ENCODE measurements at regions not wholly inside any gene's neighbourhood (a gene's known extent, or its start where the extent isn't known, plus 50 kb on each side); places are given as distances from the start of the nearest gene placed in this dataset.
"Not testable (repeated sequence)": the region's sequence is repeated elsewhere in the genome, so short reads cannot be mapped to it uniquely, and the experiment has no call there.

- DNase-seq: no peak
Observed at GRCh38 chr11:28858076-28858475, 749.9 kb downstream of the METTL15 start.

DNA sequence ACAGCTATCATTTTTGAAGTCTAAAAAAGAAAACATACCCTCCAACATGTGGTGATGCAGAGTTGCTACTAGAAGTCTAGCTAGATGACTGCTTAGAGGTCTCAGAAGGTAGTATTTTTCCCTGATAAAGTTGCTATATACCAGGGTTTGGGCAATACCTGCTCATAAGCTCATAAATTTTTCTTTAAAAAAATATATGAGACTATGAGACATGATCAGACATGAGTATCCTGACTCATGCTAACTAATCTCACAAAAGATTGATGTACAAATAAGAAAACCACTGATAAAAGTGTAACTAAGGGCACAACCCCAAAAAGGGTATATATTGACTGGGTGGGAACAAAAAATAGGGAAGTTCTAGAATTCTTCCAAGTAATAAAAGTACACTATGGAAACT is 740.9 kb downstream of the METTL15 start:
- no peak for DNase-seq

DNA sequence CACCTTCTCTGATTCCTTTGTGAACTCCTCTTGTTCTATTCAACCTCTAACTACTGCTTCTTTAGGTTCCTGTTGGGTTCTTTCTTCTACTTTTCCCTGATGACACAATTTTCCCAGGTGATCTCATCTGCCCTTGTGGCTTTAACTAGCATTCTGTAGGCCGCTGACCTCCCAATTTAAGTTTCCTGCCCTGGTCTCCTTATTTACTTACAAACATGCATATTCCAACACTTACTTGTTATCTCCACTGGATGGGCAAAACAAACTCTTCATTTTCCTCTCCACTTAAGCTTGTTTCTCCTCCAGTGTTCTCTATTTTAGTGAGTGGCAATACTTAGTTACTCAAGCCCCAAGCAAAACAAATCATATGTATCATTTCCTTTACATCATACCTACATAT is 734.5 kb downstream of the METTL15 start:
- no peak for DNase-seq

GRCh38 chr11:28838741-28839140 is 730.6 kb downstream of the METTL15 start:
- no peak for DNase-seq

GRCh38 chr11:28837599-28837998 is 729.4 kb downstream of the METTL15 start:
- no peak for DNase-seq

GRCh38 chr11:28836285-28837081 is 728.3 kb downstream of the METTL15 start:
- peak in 1 of 2 experiments; percentile 11 for DNase-seq

DNA sequence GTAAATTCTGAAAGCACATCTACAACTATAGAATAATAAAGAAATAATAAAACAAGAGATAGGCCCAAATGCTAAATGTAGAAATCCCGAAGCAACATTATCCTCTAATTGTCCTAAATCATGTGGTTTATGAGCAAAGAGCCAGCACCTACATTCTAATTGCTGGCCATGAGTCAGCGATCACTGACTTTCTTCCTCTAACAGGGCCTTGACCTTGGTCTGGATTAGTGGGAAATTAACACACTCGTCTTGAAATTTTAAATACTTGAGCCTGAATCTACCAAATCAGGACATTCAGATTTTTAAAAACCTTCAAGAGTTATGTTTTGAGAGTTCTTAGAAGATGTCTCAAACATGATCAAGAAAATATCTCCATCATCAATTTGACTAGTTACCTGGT is 727.6 kb downstream of the METTL15 start:
- no peak for DNase-seq

GRCh38 chr11:28835317-28835716 is 727.1 kb downstream of the METTL15 start:
- no peak for DNase-seq

GRCh38 chr11:28834877-28835276 is 726.7 kb downstream of the METTL15 start:
- peak; percentile 89 to 94 for DNase-seq

GRCh38 chr11:28833670-28834069 is 725.5 kb downstream of the METTL15 start:
- DNase-seq: no peak

GRCh38 chr11:28833169-28833568 is 725.0 kb downstream of the METTL15 start:
- DNase-seq: no peak

DNA sequence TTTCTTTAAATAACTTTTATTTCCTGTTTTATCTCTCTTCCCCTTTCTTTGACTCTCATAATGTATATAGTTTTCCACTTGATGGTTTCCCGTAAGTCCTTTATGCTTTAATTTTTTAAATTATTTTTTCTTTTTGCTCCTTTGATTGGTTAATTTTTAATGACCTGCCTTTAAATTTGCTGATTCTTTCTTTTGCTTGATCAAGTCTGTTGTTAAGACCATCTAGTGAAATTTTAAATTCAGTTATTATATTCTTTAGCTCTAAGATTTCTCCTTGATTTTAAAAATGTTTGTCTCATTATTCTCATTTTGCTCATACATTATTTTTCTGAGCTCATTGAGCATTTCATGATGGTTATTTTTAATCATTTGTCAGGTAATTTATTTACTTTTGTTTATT is 718.6 kb downstream of the METTL15 start:
- no peak for DNase-seq

GRCh38 chr11:28822576-28822975 is 714.4 kb downstream of the METTL15 start:
- no peak for DNase-seq

- DNase-seq: no peak
Observed at GRCh38 chr11:28820296-28820989, 712.3 kb downstream of the METTL15 start.

DNA sequence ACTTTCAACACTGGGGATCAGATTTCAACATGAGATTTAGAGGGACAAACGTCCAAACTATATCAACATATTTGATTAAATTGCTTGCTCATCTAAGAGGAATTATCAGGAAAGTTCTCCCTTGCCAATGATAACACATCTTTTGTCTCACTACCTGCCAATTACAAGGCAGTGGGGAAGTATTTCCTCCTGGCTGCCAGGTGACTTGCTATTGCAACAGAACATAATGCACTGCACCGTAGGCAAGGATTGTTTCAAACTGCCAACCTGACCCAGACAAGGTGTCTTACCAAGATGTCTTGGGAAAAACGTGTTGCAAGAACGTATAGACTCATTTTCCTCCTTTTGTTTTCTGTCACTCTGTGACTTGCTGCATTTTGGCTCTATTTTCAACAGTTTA is 711.6 kb downstream of the METTL15 start:
- DNase-seq: no peak

DNA sequence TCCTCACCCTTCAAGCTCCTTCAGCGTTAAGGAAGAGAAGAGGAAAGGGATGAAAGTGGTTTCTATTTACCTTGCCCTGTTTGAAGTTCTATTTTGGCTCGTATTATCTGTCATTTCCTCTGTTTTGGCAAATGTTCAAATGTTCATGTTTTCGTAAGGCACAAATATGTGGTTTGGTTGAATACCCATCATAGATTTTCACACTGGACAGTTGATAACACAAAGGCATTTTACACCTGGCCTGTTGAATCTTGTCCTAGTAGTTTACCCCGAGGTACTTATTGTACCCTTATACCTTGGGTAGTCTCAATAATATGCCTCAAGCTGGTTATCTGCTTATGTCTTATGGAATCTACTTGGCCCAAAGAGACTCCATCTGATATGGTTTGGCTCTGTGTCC is 706.9 kb downstream of the METTL15 start:
- DNase-seq: no peak

- DNase-seq: no peak
Observed at GRCh38 chr11:28808771-28809170, 700.6 kb downstream of the METTL15 start.

- DNase-seq: no peak
Observed at GRCh38 chr11:28799316-28799715, 691.1 kb downstream of the METTL15 start.

DNA sequence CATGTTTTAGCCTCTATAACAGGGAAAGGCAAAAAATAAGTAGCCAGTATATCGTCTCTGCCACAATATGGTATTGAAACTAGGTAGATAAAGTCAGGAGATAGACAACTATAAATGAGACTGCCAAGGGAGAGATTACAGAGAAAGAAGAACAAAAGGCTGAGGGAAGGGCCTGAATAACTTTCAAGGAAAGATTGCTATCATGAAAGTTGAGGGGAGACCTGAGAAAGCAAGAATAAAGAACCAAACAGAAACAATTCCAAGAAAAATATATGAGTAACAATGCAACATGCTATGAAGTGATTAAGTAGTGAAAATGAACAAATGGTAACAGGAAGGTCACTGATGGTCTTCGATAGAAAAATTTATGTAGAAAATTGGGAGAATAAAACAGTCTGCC is 690.1 kb downstream of the METTL15 start:
- DNase-seq: no peak

- DNase-seq: no peak
Observed at GRCh38 chr11:28797536-28797935, 689.3 kb downstream of the METTL15 start.

GRCh38 chr11:28794405-28794804 is 686.2 kb downstream of the METTL15 start:
- DNase-seq: no peak

GRCh38 chr11:28793282-28793738 is 685.1 kb downstream of the METTL15 start:
- DNase-seq: no peak

- no peak for DNase-seq
Observed at GRCh38 chr11:28792856-28793255, 684.7 kb downstream of the METTL15 start.

DNA sequence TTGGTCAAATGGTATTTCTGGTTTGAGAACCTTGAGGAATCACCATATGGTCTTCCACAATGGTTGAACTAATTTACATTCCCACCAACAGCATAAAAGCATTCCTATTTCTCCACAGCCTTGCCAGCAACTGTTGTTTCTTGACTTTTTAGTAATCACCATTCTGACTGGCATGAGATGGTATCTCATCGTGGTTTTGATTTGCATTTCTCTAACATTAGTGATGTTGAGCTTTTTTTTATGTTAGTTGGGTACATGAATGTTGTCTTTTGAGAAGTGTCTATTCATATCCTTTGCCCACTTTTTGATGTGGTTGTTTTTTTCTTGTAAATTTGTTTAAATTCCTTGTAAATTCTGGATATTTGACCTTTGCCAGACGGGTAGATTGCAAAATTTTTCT is 679.7 kb downstream of the METTL15 start:
- not testable (repeated sequence) for DNase-seq
